22Rv1 (cell line): ENCODE measurements at regions not wholly inside any gene's neighbourhood (a gene's known extent, or its start where the extent isn't known, plus 50 kb on each side); places are given as distances from the start of the nearest gene placed in this dataset.

ENCODE experiments used
- CTCF ChIP-seq: fragments of 450-650 bp; IDR thresholded peaks from 2 replicates; pipeline ENCODE4 v1.5.1; 2017; ENCODE audit warnings: mild to moderate bottlenecking
- ZFX ChIP-seq: fragments of 450-650 bp; IDR thresholded peaks from 2 replicates; pipeline ENCODE4 v1.6.1; 2017; ENCODE audit warnings: antibody characterized with exemption, borderline replicate concordance

- TF ChIP-seq CTCF = no peak
- TF ChIP-seq ZFX = no peak
These were observed 70.7 kb upstream of the THY1 start for GRCh38 chr11:119493712-119494111.
